GM20431 (cell line): ENCODE measurements at regions not wholly inside any gene's neighbourhood (a gene's known extent, or its start where the extent isn't known, plus 50 kb on each side); places are given as distances from the start of the nearest gene placed in this dataset.

Experiments used
- in situ Hi-C: fragments of 300-500 bp; cut with MseI, MboI; formaldehyde crosslinking; loops from one replicate; pipeline ENCODE4 v1.15.0; 2020; ENCODE audit warnings: low sequenced_read_pairs; ENCODE audit not compliant: unreplicated experiment

- in situ Hi-C loops: no loop called here
These were observed 107.8 kb downstream of the TFAP2A start for GRCh38 chr6:10307028-10307427.

DNA sequence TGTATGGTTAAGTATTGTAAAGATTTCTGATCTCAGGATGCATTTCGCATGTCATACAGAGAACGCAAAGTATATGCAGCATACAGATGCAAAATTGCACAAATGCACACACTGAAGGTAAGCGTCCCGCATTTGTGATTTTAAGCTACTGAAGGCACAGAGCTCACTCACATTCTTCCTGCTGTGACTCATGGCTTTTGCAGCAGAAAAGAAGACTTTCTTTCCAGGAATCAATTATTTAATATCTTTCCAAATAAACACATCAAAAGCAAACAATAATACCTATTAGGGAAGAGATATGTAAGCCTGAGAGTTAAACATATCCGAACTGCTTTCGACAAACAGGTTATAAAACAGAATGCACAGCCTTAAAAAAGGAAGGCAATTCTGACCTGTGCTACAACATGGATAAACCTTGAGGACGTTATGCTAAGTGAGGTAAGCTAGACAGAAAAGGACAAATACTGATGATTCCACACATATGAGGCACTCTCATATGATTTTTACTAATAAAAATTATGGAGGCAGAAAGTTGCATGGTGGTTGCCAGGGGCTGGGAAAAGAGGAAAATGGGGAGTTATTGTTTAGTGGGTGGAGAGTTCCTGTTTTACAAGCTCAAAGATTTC lies 109.0 kb downstream of the TFAP2A start:
- in situ Hi-C loops: no loop called here

- in situ Hi-C loops: no loop called here
These were observed 111.0 kb downstream of the TFAP2A start for GRCh38 chr6:10303608-10304506.

DNA sequence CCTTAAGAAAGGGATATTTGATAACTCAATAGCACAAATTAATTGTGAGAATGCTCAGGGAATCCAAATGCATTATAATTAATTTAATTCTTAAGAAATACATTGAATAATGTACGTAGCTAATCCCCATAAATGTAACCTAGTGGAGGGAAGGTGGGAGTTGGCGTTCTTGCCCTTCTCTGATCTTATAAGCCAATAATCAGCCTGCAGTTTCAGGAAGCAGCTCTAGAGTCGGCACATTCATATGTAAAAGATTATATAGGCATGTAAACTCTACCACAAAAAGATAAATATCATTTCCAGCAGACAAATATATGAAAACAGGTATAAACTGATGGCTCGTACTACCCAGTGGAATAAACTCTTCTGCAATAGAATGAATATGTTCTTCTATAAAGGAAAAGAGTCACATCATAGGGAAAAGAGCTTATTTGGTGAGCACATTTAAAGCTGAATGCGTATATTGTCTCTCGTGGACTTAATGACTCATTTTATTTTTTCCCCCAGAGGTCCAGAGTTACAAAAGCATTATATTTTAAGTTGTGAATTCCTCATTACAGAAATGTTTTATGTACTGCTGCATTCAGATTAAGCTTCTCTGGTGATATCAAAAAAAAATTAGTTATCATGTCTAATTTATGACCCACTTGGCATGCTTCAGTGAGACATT lies 112.2 kb downstream of the TFAP2A start:
- in situ Hi-C loops: no loop called here

DNA sequence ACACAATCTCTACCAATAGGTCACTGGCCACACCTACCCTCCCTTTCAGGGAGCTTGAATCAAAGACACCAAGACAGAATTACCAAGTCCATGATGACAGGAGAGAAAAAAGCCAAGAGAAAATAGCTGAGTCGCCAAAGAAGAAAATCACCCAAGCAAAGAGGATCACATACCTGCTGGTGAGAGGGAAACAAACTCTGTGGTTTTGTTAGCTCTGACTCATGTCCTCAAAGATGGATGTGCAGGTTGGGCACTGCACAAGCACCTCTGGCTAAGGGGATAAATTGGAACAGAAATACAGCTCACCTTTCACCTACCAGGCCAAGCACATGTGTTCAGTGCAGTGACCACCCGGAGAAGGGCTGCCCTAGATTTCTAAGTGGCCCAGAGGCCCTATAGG lies 114.8 kb downstream of the TFAP2A start:
- in situ Hi-C loops: no loop called here

- in situ Hi-C loops: no loop called here
These were observed 117.0 kb downstream of the TFAP2A start for GRCh38 chr6:10297832-10298231.

GRCh38 chr6:10278746-10279145 lies 136.1 kb downstream of the TFAP2A start:
- in situ Hi-C loops: no loop called here

GRCh38 chr6:10276660-10277287 lies 138.1 kb downstream of the TFAP2A start:
- in situ Hi-C loops: no loop called here

- in situ Hi-C loops: no loop called here
These were observed 138.8 kb downstream of the TFAP2A start for GRCh38 chr6:10276106-10276505.

DNA sequence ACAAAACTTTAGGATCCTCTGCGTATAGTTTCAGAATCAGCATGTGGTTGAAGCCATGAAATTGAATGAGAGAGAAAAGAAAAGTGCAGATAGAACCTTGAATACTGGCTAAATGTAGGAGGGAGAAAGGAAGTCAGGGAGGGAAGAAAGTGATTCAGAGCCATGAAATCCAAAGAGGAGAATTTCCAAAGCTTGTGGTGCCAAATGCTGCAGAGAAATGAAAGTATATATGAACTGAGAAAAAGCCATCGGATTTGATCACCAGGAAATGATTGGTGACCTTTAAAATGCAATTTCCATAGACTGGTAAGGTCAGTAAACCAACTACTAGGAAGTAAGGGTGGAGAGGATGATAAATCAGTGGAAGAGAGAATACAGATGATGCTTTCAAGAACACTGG lies 142.3 kb downstream of the TFAP2A start:
- in situ Hi-C loops: no loop called here

DNA sequence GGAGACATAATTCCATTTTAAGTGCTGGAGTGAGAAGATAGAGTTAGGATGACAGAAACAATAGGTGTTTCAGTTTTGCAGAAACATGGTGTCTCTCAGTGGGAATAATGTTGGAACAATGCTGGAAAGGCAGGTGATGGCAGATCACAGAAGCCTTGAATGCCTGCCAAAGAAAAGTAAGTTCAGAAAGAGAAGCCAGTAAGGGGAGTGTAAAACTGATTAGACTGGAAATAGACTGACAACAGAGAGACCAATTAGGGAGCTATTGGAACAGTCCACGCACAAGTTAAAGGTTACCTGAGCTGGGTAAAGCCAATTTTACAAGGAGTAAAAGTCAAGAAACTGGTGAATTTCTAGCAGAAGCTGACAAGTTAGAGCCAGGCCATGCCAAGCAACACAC lies 142.9 kb downstream of the TFAP2A start:
- in situ Hi-C loops: no loop called here

GRCh38 chr6:10269814-10270472 lies 144.9 kb downstream of the TFAP2A start:
- in situ Hi-C loops: no loop called here

DNA sequence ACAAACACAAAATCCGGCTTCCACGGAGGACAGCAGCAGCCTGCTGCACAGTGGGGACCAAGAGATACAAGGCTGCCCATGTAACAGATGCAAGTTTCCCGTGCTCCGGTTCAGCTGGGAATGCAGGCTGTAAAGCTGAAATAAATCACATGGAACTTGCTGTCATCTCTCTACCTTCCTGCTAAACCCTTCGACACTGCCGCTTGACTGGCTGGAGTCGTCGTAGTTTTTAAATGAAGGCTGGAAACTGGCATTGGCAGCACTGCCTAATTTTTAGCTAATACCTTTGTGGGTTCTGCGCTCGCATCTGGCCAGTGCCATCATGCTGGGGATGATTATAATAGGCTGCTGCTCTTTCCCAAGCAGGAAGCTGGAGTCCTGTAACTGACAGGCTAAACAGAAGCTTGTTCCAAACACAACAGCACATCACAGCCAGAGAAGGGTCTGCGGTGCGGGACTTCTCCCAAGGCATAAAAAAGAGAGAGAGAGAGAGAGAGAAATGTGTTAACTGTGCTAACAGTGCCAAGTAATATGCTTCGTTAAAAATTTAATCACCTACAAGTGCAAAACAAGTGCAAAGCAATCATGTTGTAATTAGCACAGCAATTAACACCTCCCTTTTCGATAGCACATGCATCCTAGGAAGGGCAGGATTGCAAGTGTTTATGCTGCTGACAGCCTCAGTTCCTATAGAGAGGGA lies 146.1 kb downstream of the TFAP2A start:
- in situ Hi-C loops: no loop called here

DNA sequence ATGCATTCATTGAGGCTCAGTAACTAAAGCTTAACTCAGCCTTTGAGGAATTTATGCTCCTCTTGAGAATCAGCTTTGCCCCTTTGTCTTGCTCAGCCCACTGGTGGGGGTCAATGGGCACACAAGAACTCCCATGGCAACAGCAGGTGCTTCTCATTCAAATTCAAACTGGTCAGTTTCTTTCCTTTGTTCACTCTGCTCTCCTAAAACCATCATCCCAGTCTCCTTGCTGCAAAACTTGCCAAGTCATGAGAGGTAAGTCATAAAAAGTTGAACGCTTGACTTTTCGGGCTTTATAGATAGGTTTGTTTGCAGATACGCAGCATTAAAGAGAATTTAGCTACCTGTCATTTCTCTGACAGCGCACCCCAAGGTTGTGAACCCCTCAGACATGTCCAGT lies 146.8 kb downstream of the TFAP2A start:
- in situ Hi-C loops: no loop called here

DNA sequence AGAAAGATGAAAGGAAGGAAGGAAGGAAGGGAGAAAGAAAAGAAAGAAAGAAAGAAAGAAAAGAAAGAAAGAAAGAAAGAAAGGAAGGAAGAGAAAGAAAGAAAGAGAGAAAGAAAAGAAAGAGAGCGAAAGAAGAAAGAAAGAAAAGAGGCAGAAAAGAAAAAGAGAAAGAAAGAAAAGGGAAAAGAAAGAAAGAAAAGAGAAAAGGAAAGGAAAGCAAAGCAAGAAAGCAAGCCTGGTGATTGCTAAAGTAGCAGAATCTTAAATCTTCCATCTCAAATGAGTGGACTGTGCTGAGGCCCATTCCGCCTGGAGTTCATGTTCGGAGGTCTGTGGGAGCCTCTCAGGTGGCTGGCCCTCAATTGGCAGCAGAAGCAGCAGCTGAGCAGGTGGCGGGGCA lies 148.4 kb downstream of the TFAP2A start:
- in situ Hi-C loops: no loop called here

- in situ Hi-C loops: no loop called here
These were observed 148.8 kb downstream of the TFAP2A start for GRCh38 chr6:10266061-10266460.

DNA sequence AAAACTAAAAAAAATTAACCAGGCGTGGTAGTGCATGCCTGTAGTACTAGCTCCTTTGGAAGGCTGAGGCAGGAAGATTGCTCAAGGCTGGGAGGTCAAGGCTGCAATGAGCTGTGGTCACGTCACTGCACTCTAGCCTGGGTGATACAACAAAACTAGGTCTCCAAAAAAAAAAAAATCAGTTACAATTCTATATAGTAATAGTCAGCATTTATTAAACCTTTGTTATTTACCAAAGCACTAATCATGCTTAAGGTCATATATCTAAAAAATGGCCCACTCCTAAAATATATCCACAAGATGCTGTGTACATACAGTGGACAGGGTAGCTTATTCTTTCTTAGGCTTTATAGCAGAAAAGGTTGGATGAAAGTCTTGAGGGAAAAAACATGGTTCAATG lies 152.4 kb downstream of the TFAP2A start:
- in situ Hi-C loops: no loop called here

GRCh38 chr6:10259671-10260070 lies 155.2 kb downstream of the TFAP2A start:
- in situ Hi-C loops: no loop called here

GRCh38 chr6:10258341-10258740 lies 156.5 kb downstream of the TFAP2A start:
- in situ Hi-C loops: no loop called here
